GM20000 (cell line): ENCODE measurements at regions not wholly inside any gene's neighbourhood (a gene's known extent, or its start where the extent isn't known, plus 50 kb on each side); places are given as distances from the start of the nearest gene placed in this dataset.
"Not testable (repeated sequence)": the region's sequence is repeated elsewhere in the genome, so short reads cannot be mapped to it uniquely, and the experiment has no call there.

ENCODE experiments used
- DNase-seq: peaks from one replicate; pipeline ENCODE4 v3.0.0; 2012; ENCODE audit warnings: low spot score
- CTCF ChIP-seq: IDR thresholded peaks from 2 replicates; pipeline ENCODE4 v1.5.1; 2012; ENCODE audit warnings: mild to moderate bottlenecking, control low read depth; ENCODE audit errors: extremely low read depth, missing control alignments

GRCh38 chr18:39453882-39454281 is 1888.3 kb upstream of the CELF4 start:
- no peak for DNase-seq

GRCh38 chr18:39453356-39453755 is 1887.8 kb upstream of the CELF4 start:
- TF ChIP-seq CTCF: no peak
- no peak for DNase-seq

More at GRCh38 chr18:39453882-39454281, 1888.3 kb upstream of the CELF4 start:
- no peak for TF ChIP-seq CTCF

GRCh38 chr18:39450958-39451357 is 1885.4 kb upstream of the CELF4 start:
- DNase-seq: no peak
- no peak for TF ChIP-seq CTCF

DNA sequence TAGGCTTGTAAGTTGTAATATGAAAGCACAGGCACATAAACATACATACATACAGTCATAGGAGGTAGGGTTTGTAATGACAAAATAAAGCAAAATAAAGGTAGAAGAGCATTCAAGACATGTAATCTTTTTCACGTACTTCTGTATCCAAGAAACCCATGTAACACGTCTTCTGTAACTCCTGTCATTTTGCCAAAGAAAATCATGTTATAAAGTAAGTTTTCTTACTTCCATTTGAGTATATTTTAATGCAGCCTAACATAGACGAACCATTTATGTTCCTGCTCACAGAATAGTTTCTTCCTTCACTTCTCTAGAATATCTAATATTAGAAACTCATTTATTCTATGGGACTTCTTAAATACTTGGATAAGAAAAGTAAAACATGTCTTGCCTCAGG is 1884.0 kb upstream of the CELF4 start:
- no peak for DNase-seq
- TF ChIP-seq CTCF: no peak

DNA sequence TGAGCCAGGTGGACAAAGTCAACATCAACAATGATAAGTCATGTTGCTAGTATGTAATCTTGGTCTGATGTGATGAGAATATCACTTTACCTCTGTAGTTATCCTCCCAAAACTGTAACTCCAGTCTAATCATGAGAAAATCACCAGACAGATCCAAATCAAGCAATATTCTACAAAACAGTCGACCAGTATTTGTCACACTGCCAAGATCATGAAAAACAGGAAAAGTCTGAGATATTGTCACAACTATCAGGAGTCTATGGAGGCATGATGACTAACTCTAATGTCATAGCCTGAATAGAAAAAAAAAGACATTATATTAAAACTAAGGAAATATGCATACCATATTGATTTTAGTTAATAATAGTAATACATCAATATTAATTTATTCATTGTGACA is 1883.3 kb upstream of the CELF4 start:
- no peak for DNase-seq
- no peak for TF ChIP-seq CTCF

- not testable (repeated sequence) for DNase-seq
Observed at GRCh38 chr18:39444957-39445356, 1879.4 kb upstream of the CELF4 start.

GRCh38 chr18:39441648-39442047 is 1876.0 kb upstream of the CELF4 start:
- TF ChIP-seq CTCF: no peak
- no peak for DNase-seq

DNA sequence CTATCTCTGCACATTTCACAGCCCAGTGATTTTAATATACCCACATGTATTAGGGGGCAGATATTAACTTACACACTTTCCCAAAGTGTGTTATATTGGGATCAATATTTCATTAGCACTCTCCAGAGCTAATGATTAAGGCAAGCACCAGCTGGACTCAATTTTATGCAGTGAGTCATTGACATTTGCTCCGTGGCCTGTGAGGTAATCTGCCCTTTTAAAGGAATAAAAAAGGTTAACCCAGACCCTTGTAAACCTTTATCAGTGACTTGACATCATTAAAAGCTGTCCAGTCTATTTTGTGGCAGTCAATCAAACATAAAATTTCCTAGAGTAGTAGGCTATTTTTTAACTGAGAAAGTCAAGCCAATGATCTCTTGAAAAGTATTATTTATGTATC is 1870.4 kb upstream of the CELF4 start:
- no peak for TF ChIP-seq CTCF
- DNase-seq: no peak
